ENCODE measurements at regions not wholly inside any gene's neighbourhood (a gene's known extent, or its start where the extent isn't known, plus 50 kb on each side); places are given as distances from the start of the nearest gene placed in this dataset.

GRCh38 chr5:124418390-124418789, 328.0 kb downstream of the ZNF608 start:
- TF ChIP-seq REST (IDR thresholded peaks at IDR 0.05), result no peak
- TF ChIP-seq CTCF (IDR thresholded peaks at IDR 0.05; ENCODE audit: low read depth, low read length, missing input control), result no peak
- no peak for TF ChIP-seq ATF3 (IDR thresholded peaks at IDR 0.05)
- TF ChIP-seq JUND (IDR thresholded peaks at IDR 0.05), result no peak
- no peak for TF ChIP-seq NR2F2 (IDR thresholded peaks at IDR 0.05)
- no peak for TF ChIP-seq TAF1 (conservative IDR thresholded peaks at IDR 0.05)
- TF ChIP-seq FOXA1 (IDR thresholded peaks at IDR 0.05), result no peak
- TF ChIP-seq EGR1 (IDR thresholded peaks at IDR 0.05; ENCODE audit: low read depth in 2 of 2), result no peak
- no peak for TF ChIP-seq HNF4G (IDR thresholded peaks at IDR 0.05)
- no peak for TF ChIP-seq RAD21 (IDR thresholded peaks at IDR 0.05)
- TF ChIP-seq MAX (IDR thresholded peaks at IDR 0.05), result no peak
- no peak for TF ChIP-seq YY1 (IDR thresholded peaks at IDR 0.05)
- no peak for TF ChIP-seq GABPA (IDR thresholded peaks at IDR 0.05 in 1 of 2, conservative IDR thresholded peaks at IDR 0.05 in 1 of 2)
